HG03039 (cell line): ENCODE measurements at regions not wholly inside any gene's neighbourhood (a gene's known extent, or its start where the extent isn't known, plus 50 kb on each side); places are given as distances from the start of the nearest gene placed in this dataset.
A peak's percentile ranks its signal among the peaks of the same experiment; 100 is the strongest.
"Not testable (repeated sequence)": the region's sequence is repeated elsewhere in the genome, so short reads cannot be mapped to it uniquely, and the experiment has no call there.

ENCODE experiments used
- ATAC-seq: cut with Tn5 transposase; IDR thresholded peaks from one replicate; pipeline ENCODE4 v1.9.1; 2021; ENCODE audit warnings: mild to moderate bottlenecking, moderate library complexity; ENCODE audit not compliant: unreplicated experiment

- ATAC-seq = no peak
Measured at GRCh38 chr9:28064241-28064815, 491.0 kb upstream of the C9orf72 start.

- peak; percentile 64 for ATAC-seq
Measured at GRCh38 chr9:28073270-28073669, 500.0 kb upstream of the C9orf72 start.

GRCh38 chr9:28079677-28080076 is 506.4 kb upstream of the C9orf72 start:
- ATAC-seq = no peak

GRCh38 chr9:28082671-28083070 is 509.4 kb upstream of the C9orf72 start:
- ATAC-seq = no peak

- no peak for ATAC-seq
Measured at GRCh38 chr9:28086881-28087280, 513.6 kb upstream of the C9orf72 start.

- no peak for ATAC-seq
Measured at GRCh38 chr9:28092981-28093936, 520.0 kb upstream of the C9orf72 start.

GRCh38 chr9:28101509-28101908 is 528.2 kb upstream of the C9orf72 start:
- no peak for ATAC-seq

GRCh38 chr9:28105001-28105400 is 531.7 kb upstream of the C9orf72 start:
- no peak for ATAC-seq

GRCh38 chr9:28120184-28120583 is 546.9 kb upstream of the C9orf72 start:
- no peak for ATAC-seq

GRCh38 chr9:28120626-28121025 is 547.3 kb upstream of the C9orf72 start:
- ATAC-seq = no peak

GRCh38 chr9:28121366-28121765 is 548.1 kb upstream of the C9orf72 start:
- no peak for ATAC-seq

GRCh38 chr9:28124917-28125316 is 551.6 kb upstream of the C9orf72 start:
- no peak for ATAC-seq

- ATAC-seq = no peak
Measured at GRCh38 chr9:28127101-28127500, 553.8 kb upstream of the C9orf72 start.

- no peak for ATAC-seq
Measured at GRCh38 chr9:28134446-28134976, 561.2 kb upstream of the C9orf72 start.

- no peak for ATAC-seq
Measured at GRCh38 chr9:28135549-28135948, 562.3 kb upstream of the C9orf72 start.

- no peak for ATAC-seq
Measured at GRCh38 chr9:28136113-28136512, 562.8 kb upstream of the C9orf72 start.

- ATAC-seq = not testable (repeated sequence)
Measured at GRCh38 chr9:28147430-28147829, 574.1 kb upstream of the C9orf72 start.

- ATAC-seq = not testable (repeated sequence)
Measured at GRCh38 chr9:28147923-28148597, 574.8 kb upstream of the C9orf72 start.

- not testable (repeated sequence) for ATAC-seq
Measured at GRCh38 chr9:28149361-28150050, 576.2 kb upstream of the C9orf72 start.

GRCh38 chr9:28155067-28155466 is 581.8 kb upstream of the C9orf72 start:
- ATAC-seq = no peak

- ATAC-seq = no peak
Measured at GRCh38 chr9:28155671-28156070, 582.4 kb upstream of the C9orf72 start.
